ENCODE measurements at regions not wholly inside any gene's neighbourhood (a gene's known extent, or its start where the extent isn't known, plus 50 kb on each side); places are given as distances from the start of the nearest gene placed in this dataset.

DNA sequence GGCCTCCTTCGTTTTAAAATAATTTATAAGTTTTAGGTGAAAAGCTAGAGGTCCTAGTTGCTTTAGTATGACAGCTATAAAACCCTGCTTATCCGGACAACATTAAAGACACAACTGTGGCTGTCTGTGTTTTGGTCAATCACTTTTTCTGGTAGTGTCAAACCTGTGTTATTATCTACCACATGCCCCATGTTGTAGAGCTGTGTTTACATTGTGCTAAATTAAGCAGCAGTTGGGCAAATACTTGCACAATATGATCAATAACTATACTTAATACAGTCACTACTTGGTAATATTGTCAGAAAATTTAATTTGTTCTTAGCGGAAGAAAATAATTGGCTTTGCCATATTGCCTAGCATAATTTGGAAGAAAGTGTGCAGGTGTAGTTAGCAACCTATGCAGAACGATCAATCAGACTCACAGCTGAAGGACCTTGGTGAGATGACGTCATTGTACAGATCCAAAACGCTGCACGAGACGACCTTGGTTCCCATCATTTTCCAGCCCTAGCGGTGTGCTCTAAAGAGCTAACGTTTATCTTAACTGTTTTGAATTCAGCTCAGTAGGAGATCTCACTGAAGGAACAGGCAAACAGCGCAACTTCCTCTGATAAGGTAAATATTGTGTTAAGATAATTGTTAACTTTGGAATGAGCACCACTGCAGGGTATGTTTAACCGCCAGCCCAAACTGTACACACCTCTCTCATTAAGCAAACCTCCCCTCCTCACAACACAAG lies 476.6 kb downstream of the IRS2 start:
- dilution Hi-C loops (cut with MboI; ENCODE audit: extremely low pct_ligation_motif_present, low sequenced_read_pairs), result no loop called here
- no peaks in the 10 kb centered on the region for H3K4me1 ChIP-seq (ENCODE audit: control insufficient read depth, extremely low read depth, insufficient read depth, low read length)
- H3K79me2 ChIP-seq (ENCODE audit: control insufficient read depth, insufficient read depth, low read length), result no peaks in the 10 kb centered on the region
- no peak overlapping the region for H3K27ac ChIP-seq (ENCODE audit: control insufficient read depth, insufficient read depth, low read length)
- H3K9me3 ChIP-seq (ENCODE audit: control insufficient read depth, low read depth, low read length), result no peaks in the 10 kb centered on the region
- H3K4me3 ChIP-seq (ENCODE audit: control insufficient read depth in 2 of 3, extremely low read depth in 1 of 3, insufficient read depth in 2 of 3, low read depth in 1 of 3, low read length in 3 of 3), result no peak overlapping the region
- no peak overlapping the region for H3K4me2 ChIP-seq (ENCODE audit: control insufficient read depth, extremely low read depth, insufficient read depth, low read depth, low read length)
- no peaks in the 10 kb centered on the region for H3K36me3 ChIP-seq (ENCODE audit: control insufficient read depth in 2 of 2, extremely low read depth in 1 of 2, insufficient read depth in 2 of 2, low read length in 2 of 2)
- no peaks in the 10 kb centered on the region for H3K9me1 ChIP-seq (ENCODE audit: control insufficient read depth, extremely low read depth, insufficient read depth, low read length)
- no peak for TF ChIP-seq EZH2 (IDR thresholded peaks at IDR 0.05; ENCODE audit: low read length)
- TF ChIP-seq, protein P1, sequence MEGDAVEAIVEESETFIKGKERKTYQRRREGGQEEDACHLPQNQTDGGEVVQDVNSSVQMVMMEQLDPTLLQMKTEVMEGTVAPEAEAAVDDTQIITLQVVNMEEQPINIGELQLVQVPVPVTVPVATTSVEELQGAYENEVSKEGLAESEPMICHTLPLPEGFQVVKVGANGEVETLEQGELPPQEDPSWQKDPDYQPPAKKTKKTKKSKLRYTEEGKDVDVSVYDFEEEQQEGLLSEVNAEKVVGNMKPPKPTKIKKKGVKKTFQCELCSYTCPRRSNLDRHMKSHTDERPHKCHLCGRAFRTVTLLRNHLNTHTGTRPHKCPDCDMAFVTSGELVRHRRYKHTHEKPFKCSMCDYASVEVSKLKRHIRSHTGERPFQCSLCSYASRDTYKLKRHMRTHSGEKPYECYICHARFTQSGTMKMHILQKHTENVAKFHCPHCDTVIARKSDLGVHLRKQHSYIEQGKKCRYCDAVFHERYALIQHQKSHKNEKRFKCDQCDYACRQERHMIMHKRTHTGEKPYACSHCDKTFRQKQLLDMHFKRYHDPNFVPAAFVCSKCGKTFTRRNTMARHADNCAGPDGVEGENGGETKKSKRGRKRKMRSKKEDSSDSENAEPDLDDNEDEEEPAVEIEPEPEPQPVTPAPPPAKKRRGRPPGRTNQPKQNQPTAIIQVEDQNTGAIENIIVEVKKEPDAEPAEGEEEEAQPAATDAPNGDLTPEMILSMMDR (optimal IDR thresholded peaks at IDR 0.05 in 1 of 3, IDR thresholded peaks at IDR 0.05 in 1 of 3, conservative IDR thresholded peaks at IDR 0.05 in 1 of 3; ENCODE audit: extremely low read depth in 1 of 3, insufficient read depth in 2 of 3, low read length in 3 of 3), result no peak
- H3K27me3 ChIP-seq (ENCODE audit: control insufficient read depth, extremely low read depth, insufficient read depth, low read length), result no peaks in the 10 kb centered on the region
- no peak for DNase-seq (ENCODE audit: low read depth, low spot score)
- no peak overlapping the region for H3K9ac ChIP-seq (ENCODE audit: control insufficient read depth, extremely low read depth, insufficient read depth, low read length)
- no peak overlapping the region for H2AFZ ChIP-seq (ENCODE audit: control insufficient read depth, low read length)
- H4K20me1 ChIP-seq (ENCODE audit: control insufficient read depth, extremely low read depth, insufficient read depth, low read length), result no peaks in the 10 kb centered on the region
- FAIRE-seq, result no peak

DNA sequence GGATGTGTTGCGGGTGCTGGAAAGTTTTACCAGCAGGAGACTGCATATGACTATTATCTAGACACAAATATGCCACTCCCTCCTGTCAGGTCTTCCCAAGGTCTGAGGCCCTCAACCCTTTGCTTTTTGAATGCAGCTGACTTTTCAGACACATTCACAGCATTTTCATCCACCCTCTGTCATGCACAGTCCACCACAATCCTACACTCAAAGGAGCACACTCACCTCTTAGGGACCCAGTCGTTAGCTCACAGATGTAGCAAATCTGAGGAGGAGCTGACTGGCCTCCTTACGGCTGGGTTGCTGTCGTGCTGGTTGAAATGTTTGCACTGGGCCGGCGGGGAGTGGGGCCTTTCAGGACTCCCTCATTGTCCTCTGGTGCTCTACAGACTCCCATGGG lies 479.4 kb downstream of the IRS2 start:
- no peaks in the 10 kb centered on the region for H4K20me1 ChIP-seq (ENCODE audit: control insufficient read depth, extremely low read depth, insufficient read depth, low read length)
- no peak overlapping the region for H3K4me3 ChIP-seq (ENCODE audit: control insufficient read depth in 2 of 3, extremely low read depth in 1 of 3, insufficient read depth in 2 of 3, low read depth in 1 of 3, low read length in 3 of 3)
- no peak overlapping the region for H2AFZ ChIP-seq (ENCODE audit: control insufficient read depth, low read length)
- dilution Hi-C loops (cut with MboI; ENCODE audit: extremely low pct_ligation_motif_present, low sequenced_read_pairs), result no loop called here
- no peaks in the 10 kb centered on the region for H3K79me2 ChIP-seq (ENCODE audit: control insufficient read depth, insufficient read depth, low read length)
- DNase-seq (ENCODE audit: low read depth, low spot score) (no peak), FAIRE-seq (no peak)
- no peaks in the 10 kb centered on the region for H3K36me3 ChIP-seq (ENCODE audit: control insufficient read depth in 2 of 2, extremely low read depth in 1 of 2, insufficient read depth in 2 of 2, low read length in 2 of 2)
- no peak overlapping the region for H3K27ac ChIP-seq (ENCODE audit: control insufficient read depth, insufficient read depth, low read length)
- H3K4me2 ChIP-seq (ENCODE audit: control insufficient read depth, extremely low read depth, insufficient read depth, low read depth, low read length), result no peak overlapping the region
- no peaks in the 10 kb centered on the region for H3K4me1 ChIP-seq (ENCODE audit: control insufficient read depth, extremely low read depth, insufficient read depth, low read length)
- TF ChIP-seq, protein P1 (optimal IDR thresholded peaks at IDR 0.05 in 1 of 3, IDR thresholded peaks at IDR 0.05 in 1 of 3, conservative IDR thresholded peaks at IDR 0.05 in 1 of 3; ENCODE audit: extremely low read depth in 1 of 3, insufficient read depth in 2 of 3, low read length in 3 of 3), result no peak
- TF ChIP-seq EZH2 (IDR thresholded peaks at IDR 0.05; ENCODE audit: low read length), result no peak
- peaks cover 3% of the 10 kb centered on the region for H3K27me3 ChIP-seq (ENCODE audit: control insufficient read depth, extremely low read depth, insufficient read depth, low read length)
- no peak overlapping the region for H3K9ac ChIP-seq (ENCODE audit: control insufficient read depth, extremely low read depth, insufficient read depth, low read length)
- no peaks in the 10 kb centered on the region for H3K9me3 ChIP-seq (ENCODE audit: control insufficient read depth, low read depth, low read length)
- no peaks in the 10 kb centered on the region for H3K9me1 ChIP-seq (ENCODE audit: control insufficient read depth, extremely low read depth, insufficient read depth, low read length)
